ENCODE measurements at regions not wholly inside any gene's neighbourhood (a gene's known extent, or its start where the extent isn't known, plus 50 kb on each side); places are given as distances from the start of the nearest gene placed in this dataset.

GRCh38 chr10:118516716-118517115, 78.7 kb downstream of the PRLHR start:
- TF ChIP-seq CTCF (IDR thresholded peaks at IDR 0.05) = no peak
- TF ChIP-seq POLR2A (IDR thresholded peaks at IDR 0.05) = no peak
- TF ChIP-seq EP300 (IDR thresholded peaks at IDR 0.05) = no peak

Measured in suprapubic skin (tissue), 3 donors.